Stomach (tissue), 8 donors: ENCODE measurements at regions not wholly inside any gene's neighbourhood (a gene's known extent, or its start where the extent isn't known, plus 50 kb on each side); places are given as distances from the start of the nearest gene placed in this dataset.

ENCODE experiments used
- DNase-seq, 2 donors: peaks; one replicate each; pipeline versions ENCODE4 v3.0.0 to v3.0.0-alpha.2; 2013 to 2019
- H3K27ac ChIP-seq, 5 donors: fragments of 200-600 bp in 4 of 5; sonication (generic) in 4 of 5; one replicate each; pipeline ENCODE4 v1.5.1; 2013 to 2019; ENCODE audit warnings: mild to moderate bottlenecking in 1 of 5, moderate library complexity in 1 of 5
- H3K27me3 ChIP-seq, 3 donors: fragments of 200-600 bp; sonication (generic); one replicate each; pipeline ENCODE4 v1.5.1; 2017 to 2019; ENCODE audit warnings: mixed run types in 1 of 3
- H3K36me3 ChIP-seq, 4 donors: fragments of 200-600 bp; sonication (generic); 1 replicate in 3 of 4; 2 replicates in 1 of 4; pipeline ENCODE4 v1.5.1; 2016 to 2019
- H3K4me1 ChIP-seq, 4 donors: fragments of 200-600 bp; sonication (generic); one replicate each; pipeline ENCODE4 v1.5.1; 2016 to 2019
- H3K4me3 ChIP-seq, 4 donors: fragments of 200-600 bp; sonication (generic) in 3 of 4; one replicate each; pipeline ENCODE4 v1.5.1; 2016 to 2019; ENCODE audit warnings: mild to moderate bottlenecking in 1 of 4
- H3K9me3 ChIP-seq, 4 donors: fragments of 200-600 bp; sonication (generic); one replicate each; pipeline ENCODE4 v1.5.1; 2016 to 2019
- EP300 ChIP-seq: sonication (generic); formaldehyde crosslinking; IDR thresholded peaks from one replicate; pipeline ENCODE4 v1.6.1; 2017; ENCODE audit warnings: antibody characterized with exemption
- POLR2A ChIP-seq, 4 donors: fragments of 450-650 bp; IDR thresholded peaks; one replicate each; pipeline ENCODE4 v1.6.1; 2016; ENCODE audit warnings: antibody characterized with exemption in 4 of 4, control low read depth in 2 of 4, mild to moderate bottlenecking in 1 of 4, moderate library complexity in 1 of 4
- POLR2AphosphoS5 ChIP-seq, 3 donors: sonication (generic); formaldehyde crosslinking; IDR thresholded peaks; one replicate each; pipeline ENCODE4 v1.6.1; 2016; ENCODE audit warnings: antibody characterized with exemption in 3 of 3
- WGBS, 5 donors: extraction: QIAGEN DNeasy Blood & Tissue Kit in 3 of 5; methylation state at CpG; one replicate each; pipeline versions ENCODE4 v1.1.5 to v1.1.7; 2013 to 2018; 5-methylcytosine and 5-hydroxymethylcytosine counted together
- intact Hi-C: fragments of 100-400 bp; cut with DNase I; formaldehyde crosslinking; loops from one replicate; pipeline ENCODE4 v1.15.1; 2023; ENCODE audit warnings: low total_unique reads
- TF ChIP-seq, protein P1 (sequence below), 7 experiments: fragments of 450-650 bp in 4 of 7; fragments of 200-600 bp in 3 of 7; sonication (generic) in 3 of 7; IDR thresholded peaks; one replicate each; pipeline ENCODE4 v1.5.1; 2016 to 2019; ENCODE audit warnings: antibody characterized with exemption in 7 of 7, control low read depth in 2 of 7, mild to moderate bottlenecking in 1 of 7
- donor health status: healthy with polysubstance abuse.
- donor health status: Bipolar disorder and iron deficiency.
- donor health status: healthy.

DNA sequence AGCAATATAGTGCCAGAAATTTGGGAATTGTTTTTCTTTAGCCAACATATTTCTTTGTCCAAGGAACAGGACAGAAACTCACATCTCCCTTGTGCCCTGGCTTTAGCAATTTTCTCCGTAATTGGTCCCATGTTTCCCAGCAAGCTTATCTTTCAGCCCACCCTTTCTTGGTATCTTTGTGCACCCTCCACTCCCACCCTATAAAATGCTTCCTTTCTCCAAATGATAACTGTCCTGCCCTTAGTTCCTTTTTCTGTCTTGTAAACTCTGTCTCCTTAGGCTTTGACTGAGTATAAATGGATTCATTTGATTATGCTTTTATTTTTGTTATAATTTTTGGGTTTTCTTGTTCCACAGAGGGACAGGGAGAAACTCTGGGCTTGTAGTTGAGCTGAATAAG lies 442.8 kb downstream of the ATP23 start:
- Histone ChIP-seq H3K27ac (no peak overlapping the region), H3K4me3 (no peak overlapping the region), H3K36me3 (no peaks in the 10 kb centered on the region), H3K27me3 (no peaks in the 10 kb centered on the region), H3K4me1 (no peaks in the 10 kb centered on the region), H3K9me3 (no peaks in the 10 kb centered on the region)
- no peak for DNase-seq
- WGBS, 5 donors = 62 to 96% (median 90%) methylated on average over 1 of the region's 1 CpG
- TF ChIP-seq POLR2A (IDR thresholded peaks at IDR 0.05) = no peak
- TF ChIP-seq EP300 = no peak
- TF ChIP-seq, protein P1, sequence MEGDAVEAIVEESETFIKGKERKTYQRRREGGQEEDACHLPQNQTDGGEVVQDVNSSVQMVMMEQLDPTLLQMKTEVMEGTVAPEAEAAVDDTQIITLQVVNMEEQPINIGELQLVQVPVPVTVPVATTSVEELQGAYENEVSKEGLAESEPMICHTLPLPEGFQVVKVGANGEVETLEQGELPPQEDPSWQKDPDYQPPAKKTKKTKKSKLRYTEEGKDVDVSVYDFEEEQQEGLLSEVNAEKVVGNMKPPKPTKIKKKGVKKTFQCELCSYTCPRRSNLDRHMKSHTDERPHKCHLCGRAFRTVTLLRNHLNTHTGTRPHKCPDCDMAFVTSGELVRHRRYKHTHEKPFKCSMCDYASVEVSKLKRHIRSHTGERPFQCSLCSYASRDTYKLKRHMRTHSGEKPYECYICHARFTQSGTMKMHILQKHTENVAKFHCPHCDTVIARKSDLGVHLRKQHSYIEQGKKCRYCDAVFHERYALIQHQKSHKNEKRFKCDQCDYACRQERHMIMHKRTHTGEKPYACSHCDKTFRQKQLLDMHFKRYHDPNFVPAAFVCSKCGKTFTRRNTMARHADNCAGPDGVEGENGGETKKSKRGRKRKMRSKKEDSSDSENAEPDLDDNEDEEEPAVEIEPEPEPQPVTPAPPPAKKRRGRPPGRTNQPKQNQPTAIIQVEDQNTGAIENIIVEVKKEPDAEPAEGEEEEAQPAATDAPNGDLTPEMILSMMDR (IDR thresholded peaks at IDR 0.05) = no peak
- TF ChIP-seq POLR2AphosphoS5 (IDR thresholded peaks at IDR 0.05) = no peak
- intact Hi-C loops = no loop called here

DNA sequence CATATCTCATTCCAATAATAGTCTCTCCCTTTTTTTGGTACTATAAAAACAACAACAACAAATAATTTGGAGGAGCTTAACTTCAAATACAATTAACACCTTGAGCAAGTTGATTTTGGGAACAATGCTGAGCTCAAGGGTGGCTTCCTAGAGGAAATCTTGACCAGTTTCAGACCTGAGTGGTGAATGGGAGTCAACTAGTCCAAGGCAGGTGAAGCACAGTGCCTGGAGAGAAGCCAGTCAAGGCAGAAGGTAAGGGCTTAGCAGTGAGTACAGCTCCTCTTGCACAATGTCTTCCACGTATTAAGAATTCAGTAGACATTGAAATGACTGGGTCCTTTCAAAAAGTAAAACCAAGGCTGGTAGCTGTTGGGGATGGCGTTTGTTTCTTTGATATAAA lies 444.8 kb downstream of the ATP23 start:
- no peak for TF ChIP-seq POLR2AphosphoS5 (IDR thresholded peaks at IDR 0.05)
- no peak for TF ChIP-seq EP300
- no peak for TF ChIP-seq POLR2A (IDR thresholded peaks at IDR 0.05)
- TF ChIP-seq, protein P1 (IDR thresholded peaks at IDR 0.05) = no peak
- intact Hi-C loops = no loop called here
- 72 to 89% (median 81%) methylated on average over 2 of the region's 2 CpGs for WGBS, 5 donors
- Histone ChIP-seq H3K27me3 (no peaks in the 10 kb centered on the region), H3K36me3 (no peaks in the 10 kb centered on the region), H3K4me3 (no peak overlapping the region), H3K9me3 (no peaks in the 10 kb centered on the region), H3K4me1 (no peaks in the 10 kb centered on the region), H3K27ac (no peak overlapping the region)
- no peak for DNase-seq

DNA sequence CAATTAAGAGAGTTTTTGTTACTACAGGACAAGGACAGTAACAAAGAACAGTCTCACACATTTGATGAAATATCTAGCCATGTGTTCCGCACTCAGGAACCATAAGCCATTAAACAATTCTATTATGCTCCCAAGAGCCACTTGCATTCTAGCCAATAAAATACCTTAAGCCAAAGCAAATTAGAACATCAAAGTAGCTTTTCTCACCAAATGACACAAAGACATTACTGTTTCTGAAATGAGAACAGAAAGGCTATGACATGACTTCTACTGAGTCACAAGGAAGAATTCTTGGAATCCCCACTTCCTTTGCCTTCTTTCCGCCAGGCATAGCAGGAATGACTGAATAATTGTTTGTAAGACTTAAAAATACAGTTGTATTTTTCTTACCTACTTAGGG lies 445.8 kb downstream of the ATP23 start:
- Histone ChIP-seq H3K9me3 (no peaks in the 10 kb centered on the region), H3K4me3 (no peak overlapping the region), H3K27me3 (no peaks in the 10 kb centered on the region), H3K4me1 (no peaks in the 10 kb centered on the region), H3K27ac (no peak overlapping the region), H3K36me3 (no peaks in the 10 kb centered on the region)
- intact Hi-C loops = no loop called here
- WGBS, 5 donors = 62 to 95% (median 74%) methylated on average over 2 of the region's 2 CpGs
- DNase-seq = no peak
- TF ChIP-seq, protein P1 (IDR thresholded peaks at IDR 0.05) = no peak
- no peak for TF ChIP-seq EP300
- TF ChIP-seq POLR2A (IDR thresholded peaks at IDR 0.05) = no peak
- no peak for TF ChIP-seq POLR2AphosphoS5 (IDR thresholded peaks at IDR 0.05)

DNA sequence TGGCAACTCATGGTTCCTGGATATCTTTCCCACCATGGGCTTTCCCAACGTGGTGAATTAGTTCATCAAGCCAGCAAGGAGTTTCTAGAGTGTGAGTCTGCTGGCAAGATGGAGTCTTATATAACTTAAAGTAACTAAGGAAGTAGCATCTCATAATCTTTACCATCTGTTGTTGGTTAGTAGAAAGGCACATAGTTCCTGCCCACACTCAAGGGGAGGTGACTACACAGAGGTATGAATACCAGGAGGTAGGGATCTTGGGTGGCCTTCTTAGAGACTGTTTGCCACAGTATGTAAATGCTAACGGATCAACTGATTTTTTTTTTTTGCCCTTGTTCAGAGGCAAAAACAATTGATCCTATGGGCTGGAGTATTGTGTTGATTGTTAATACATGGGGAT lies 446.9 kb downstream of the ATP23 start:
- TF ChIP-seq POLR2AphosphoS5 (IDR thresholded peaks at IDR 0.05) = no peak
- no peak for TF ChIP-seq POLR2A (IDR thresholded peaks at IDR 0.05)
- DNase-seq = no peak
- Histone ChIP-seq H3K27ac (no peak overlapping the region), H3K27me3 (no peaks in the 10 kb centered on the region), H3K36me3 (no peaks in the 10 kb centered on the region), H3K4me3 (no peak overlapping the region), H3K9me3 (no peaks in the 10 kb centered on the region), H3K4me1 (no peaks in the 10 kb centered on the region)
- intact Hi-C loops = no loop called here
- 77 to 87% (median 82%) methylated on average over 2 of the region's 2 CpGs for WGBS, 5 donors

DNA sequence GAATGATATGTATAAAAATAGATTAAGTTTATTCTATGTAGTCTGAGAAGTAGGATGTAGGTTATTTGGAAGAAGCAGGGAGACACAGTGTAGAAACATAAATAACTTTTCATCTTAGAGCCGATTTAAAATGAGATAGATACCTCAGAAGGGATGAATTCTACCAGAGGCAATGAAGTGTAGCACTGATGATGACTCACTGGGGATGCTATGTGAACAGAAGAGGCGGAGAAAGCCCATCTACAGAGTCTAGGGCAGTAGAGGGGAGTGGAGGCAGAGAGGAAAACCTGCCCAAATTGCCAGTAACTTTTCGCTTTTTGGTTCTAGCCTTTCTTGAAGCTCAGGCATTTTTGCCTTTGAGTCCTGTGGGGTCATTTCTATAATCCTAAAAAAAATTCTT lies 451.8 kb downstream of the ATP23 start:
- H3K4me1 ChIP-seq = no peaks in the 10 kb centered on the region
- no peak overlapping the region for H3K27ac ChIP-seq
- WGBS, 5 donors = 82 to 91% (median 90%) methylated on average over 3 of the region's 3 CpGs
- H3K9me3 ChIP-seq = no peaks in the 10 kb centered on the region
- H3K36me3 ChIP-seq = no peaks in the 10 kb centered on the region
- no peak for TF ChIP-seq POLR2A (IDR thresholded peaks at IDR 0.05)
- TF ChIP-seq EP300 = no peak
- TF ChIP-seq, protein P1 (IDR thresholded peaks at IDR 0.05) = no peak
- TF ChIP-seq POLR2AphosphoS5 (IDR thresholded peaks at IDR 0.05) = no peak
- intact Hi-C loops = no loop called here
- no peak overlapping the region for H3K4me3 ChIP-seq
- no peaks in the 10 kb centered on the region for H3K27me3 ChIP-seq
- no peak for DNase-seq
